Retina (tissue), 1 donor: ENCODE measurements at regions not wholly inside any gene's neighbourhood (a gene's known extent, or its start where the extent isn't known, plus 50 kb on each side); places are given as distances from the start of the nearest gene placed in this dataset.
"Not testable (repeated sequence)": the region's sequence is repeated elsewhere in the genome, so short reads cannot be mapped to it uniquely, and the experiment has no call there.

Experiments used
- DNase-seq: peaks from one replicate; pipeline ENCODE4 v3.0.0-alpha.2; 2016

- no peak for DNase-seq
These were observed 2504.6 kb downstream of the PCDH9 start for GRCh38 chr13:64725492-64725891.

- DNase-seq = peak; percentile 52
These were observed 2506.4 kb downstream of the PCDH9 start for GRCh38 chr13:64723724-64724123.

GRCh38 chr13:64718116-64718515, 2512.0 kb downstream of the PCDH9 start:
- no peak for DNase-seq

- no peak for DNase-seq
These were observed 2513.2 kb downstream of the PCDH9 start for GRCh38 chr13:64716936-64717335.

GRCh38 chr13:64709079-64709478, 2521.1 kb downstream of the PCDH9 start:
- no peak for DNase-seq

GRCh38 chr13:64704121-64704649, 2526.0 kb downstream of the PCDH9 start:
- no peak for DNase-seq

- DNase-seq = no peak
These were observed 2532.9 kb downstream of the PCDH9 start for GRCh38 chr13:64697226-64697625.

GRCh38 chr13:64688893-64689677, 2541.1 kb downstream of the PCDH9 start:
- DNase-seq = no peak

GRCh38 chr13:64686536-64686935, 2543.6 kb downstream of the PCDH9 start:
- not testable (repeated sequence) for DNase-seq

GRCh38 chr13:64684685-64685431, 2545.3 kb downstream of the PCDH9 start:
- DNase-seq = no peak

- DNase-seq = no peak
These were observed 2546.0 kb downstream of the PCDH9 start for GRCh38 chr13:64684108-64684507.

GRCh38 chr13:64680739-64681138, 2549.4 kb downstream of the PCDH9 start:
- DNase-seq = no peak

- no peak for DNase-seq
These were observed 2554.8 kb downstream of the PCDH9 start for GRCh38 chr13:64675255-64675892.

GRCh38 chr13:64674126-64674525, 2556.0 kb downstream of the PCDH9 start:
- DNase-seq = no peak

GRCh38 chr13:64672751-64673150, 2557.4 kb downstream of the PCDH9 start:
- no peak for DNase-seq

- DNase-seq = no peak
These were observed 2567.1 kb downstream of the PCDH9 start for GRCh38 chr13:64662887-64663593.

- no peak for DNase-seq
These were observed 2581.8 kb downstream of the PCDH9 start for GRCh38 chr13:64648293-64648692.

GRCh38 chr13:64643066-64643465, 2587.1 kb downstream of the PCDH9 start:
- DNase-seq = no peak

GRCh38 chr13:64640002-64640401, 2590.1 kb downstream of the PCDH9 start:
- DNase-seq = no peak

GRCh38 chr13:64639206-64639605, 2590.9 kb downstream of the PCDH9 start:
- no peak for DNase-seq

GRCh38 chr13:64633948-64634347, 2596.2 kb downstream of the PCDH9 start:
- no peak for DNase-seq

GRCh38 chr13:64627654-64628053, 2602.5 kb downstream of the PCDH9 start:
- DNase-seq = no peak

- no peak for DNase-seq
These were observed 2604.0 kb downstream of the PCDH9 start for GRCh38 chr13:64626105-64626504.
